Prostate gland (tissue), 2 donors: ENCODE measurements at regions not wholly inside any gene's neighbourhood (a gene's known extent, or its start where the extent isn't known, plus 50 kb on each side); places are given as distances from the start of the nearest gene placed in this dataset.

ENCODE experiments used
- POLR2A ChIP-seq: fragments of 450-650 bp; IDR thresholded peaks from one replicate; pipeline ENCODE4 v1.6.1; 2016; ENCODE audit warnings: antibody characterized with exemption, mild to moderate bottlenecking
- TF ChIP-seq, protein P1 (sequence below), 4 experiments: fragments of 200-600 bp in 2 of 4; fragments of 450-650 bp in 2 of 4; sonication (generic) in 2 of 4; IDR thresholded peaks; 1 replicate in 3 of 4; 2 replicates in 1 of 4; pipeline ENCODE4 v1.5.1; 2016 to 2019; ENCODE audit warnings: antibody characterized with exemption in 4 of 4, mild to moderate bottlenecking in 2 of 4, moderate library complexity in 2 of 4

DNA sequence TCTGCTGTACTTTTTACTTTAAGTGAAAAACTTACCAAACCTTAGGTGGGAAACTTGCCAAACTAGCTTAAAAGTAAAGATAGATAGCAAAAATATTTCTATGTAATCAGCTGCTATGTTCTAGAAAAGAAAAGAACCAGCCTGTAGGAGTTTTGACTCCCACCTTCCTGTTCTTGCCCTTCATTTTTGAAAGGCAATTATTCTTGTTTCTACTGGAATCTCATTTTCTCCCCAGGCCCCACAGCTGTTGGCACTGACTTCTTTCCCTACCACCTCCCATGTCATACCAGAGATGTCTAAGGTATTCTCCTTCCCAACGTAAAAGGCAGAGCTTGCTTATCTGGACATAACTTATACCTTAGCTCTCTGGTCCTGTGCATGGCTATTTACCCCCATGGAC is 389.7 kb downstream of the ARHGEF28 start:
- TF ChIP-seq POLR2A = no peak
- TF ChIP-seq, protein P1, sequence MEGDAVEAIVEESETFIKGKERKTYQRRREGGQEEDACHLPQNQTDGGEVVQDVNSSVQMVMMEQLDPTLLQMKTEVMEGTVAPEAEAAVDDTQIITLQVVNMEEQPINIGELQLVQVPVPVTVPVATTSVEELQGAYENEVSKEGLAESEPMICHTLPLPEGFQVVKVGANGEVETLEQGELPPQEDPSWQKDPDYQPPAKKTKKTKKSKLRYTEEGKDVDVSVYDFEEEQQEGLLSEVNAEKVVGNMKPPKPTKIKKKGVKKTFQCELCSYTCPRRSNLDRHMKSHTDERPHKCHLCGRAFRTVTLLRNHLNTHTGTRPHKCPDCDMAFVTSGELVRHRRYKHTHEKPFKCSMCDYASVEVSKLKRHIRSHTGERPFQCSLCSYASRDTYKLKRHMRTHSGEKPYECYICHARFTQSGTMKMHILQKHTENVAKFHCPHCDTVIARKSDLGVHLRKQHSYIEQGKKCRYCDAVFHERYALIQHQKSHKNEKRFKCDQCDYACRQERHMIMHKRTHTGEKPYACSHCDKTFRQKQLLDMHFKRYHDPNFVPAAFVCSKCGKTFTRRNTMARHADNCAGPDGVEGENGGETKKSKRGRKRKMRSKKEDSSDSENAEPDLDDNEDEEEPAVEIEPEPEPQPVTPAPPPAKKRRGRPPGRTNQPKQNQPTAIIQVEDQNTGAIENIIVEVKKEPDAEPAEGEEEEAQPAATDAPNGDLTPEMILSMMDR (IDR thresholded peaks at IDR 0.05) = no peak
